ENCODE measurements at regions not wholly inside any gene's neighbourhood (a gene's known extent, or its start where the extent isn't known, plus 50 kb on each side); places are given as distances from the start of the nearest gene placed in this dataset.
"Not testable (repeated sequence)": the region's sequence is repeated elsewhere in the genome, so short reads cannot be mapped to it uniquely, and the experiment has no call there.

GRCh38 chr9:83191154-83191553 lies 128.2 kb upstream of the RASEF start:
- no peaks in the 10 kb centered on the region for H3K27me3 Mint-ChIP-seq
- no peaks in the 10 kb centered on the region for H3K36me3 Mint-ChIP-seq
- H3K27ac Mint-ChIP-seq = no peak overlapping the region
- ATAC-seq = no peak
- no peaks in the 10 kb centered on the region for H3K9me3 Mint-ChIP-seq (ENCODE audit: low read depth)
- no peaks in the 10 kb centered on the region for H3K4me1 Mint-ChIP-seq
- CTCF ChIA-PET = no interaction called here
- H3K4me3 Mint-ChIP-seq = no peak overlapping the region
- DNase-seq = no peak

GRCh38 chr9:83189026-83189425 lies 126.1 kb upstream of the RASEF start:
- ATAC-seq; H3K4me1 Mint-ChIP-seq; H3K36me3 Mint-ChIP-seq; DNase-seq; H3K4me3 Mint-ChIP-seq; CTCF ChIA-PET; H3K27me3 Mint-ChIP-seq; H3K9me3 Mint-ChIP-seq (ENCODE audit: low read depth); H3K27ac Mint-ChIP-seq: not testable (repeated sequence)

GRCh38 chr9:83188277-83188676 lies 125.3 kb upstream of the RASEF start:
- DNase-seq (no peak), ATAC-seq (no peak)
- H3K4me1 Mint-ChIP-seq = no peaks in the 10 kb centered on the region
- H3K36me3 Mint-ChIP-seq = no peaks in the 10 kb centered on the region
- no peaks in the 10 kb centered on the region for H3K27me3 Mint-ChIP-seq
- CTCF ChIA-PET = no interaction called here
- no peaks in the 10 kb centered on the region for H3K9me3 Mint-ChIP-seq (ENCODE audit: low read depth)
- H3K27ac Mint-ChIP-seq = no peak overlapping the region
- H3K4me3 Mint-ChIP-seq = no peak overlapping the region

GRCh38 chr9:83186155-83186737 lies 123.3 kb upstream of the RASEF start:
- Mint-ChIP-seq H3K27me3 (no peaks in the 10 kb centered on the region), H3K36me3 (no peaks in the 10 kb centered on the region), H3K4me3 (no peak overlapping the region), H3K4me1 (no peaks in the 10 kb centered on the region), H3K9me3 (ENCODE audit: low read depth) (no peaks in the 10 kb centered on the region), H3K27ac (no peak overlapping the region)
- ATAC-seq = no peak
- CTCF ChIA-PET = no interaction called here
- no peak for DNase-seq

- no peak overlapping the region for H3K27ac Mint-ChIP-seq
- H3K4me1 Mint-ChIP-seq = no peaks in the 10 kb centered on the region
- ATAC-seq = no peak
- CTCF ChIA-PET = no interaction called here
- H3K9me3 Mint-ChIP-seq (ENCODE audit: low read depth) = no peaks in the 10 kb centered on the region
- no peaks in the 10 kb centered on the region for H3K27me3 Mint-ChIP-seq
- no peak overlapping the region for H3K4me3 Mint-ChIP-seq
- no peaks in the 10 kb centered on the region for H3K36me3 Mint-ChIP-seq
- no peak for DNase-seq
Measured at GRCh38 chr9:83185488-83186154, 122.7 kb upstream of the RASEF start.

- no peaks in the 10 kb centered on the region for H3K36me3 Mint-ChIP-seq
- ATAC-seq (no peak), DNase-seq (no peak)
- H3K27ac Mint-ChIP-seq = no peak overlapping the region
- no peak overlapping the region for H3K4me3 Mint-ChIP-seq
- H3K4me1 Mint-ChIP-seq = no peaks in the 10 kb centered on the region
- H3K9me3 Mint-ChIP-seq (ENCODE audit: low read depth) = no peaks in the 10 kb centered on the region
- CTCF ChIA-PET = no interaction called here
- H3K27me3 Mint-ChIP-seq = no peaks in the 10 kb centered on the region
Measured at GRCh38 chr9:83183621-83184020, 120.7 kb upstream of the RASEF start.

GRCh38 chr9:83182071-83182470 lies 119.1 kb upstream of the RASEF start:
- Mint-ChIP-seq H3K27me3 (no peaks in the 10 kb centered on the region), H3K27ac (no peak overlapping the region), H3K4me1 (no peaks in the 10 kb centered on the region), H3K36me3 (no peaks in the 10 kb centered on the region), H3K9me3 (ENCODE audit: low read depth) (peaks cover 3% of the 10 kb centered on the region), H3K4me3 (no peak overlapping the region)
- no peak for ATAC-seq
- no peak for DNase-seq
- CTCF ChIA-PET = no interaction called here

GRCh38 chr9:83178717-83179116 lies 115.8 kb upstream of the RASEF start:
- no peak for DNase-seq
- Mint-ChIP-seq H3K4me1 (no peaks in the 10 kb centered on the region), H3K9me3 (ENCODE audit: low read depth) (peaks cover 8% of the 10 kb centered on the region), H3K27me3 (no peaks in the 10 kb centered on the region), H3K27ac (no peak overlapping the region), H3K4me3 (no peak overlapping the region), H3K36me3 (no peaks in the 10 kb centered on the region)
- ATAC-seq = no peak
- CTCF ChIA-PET = no interaction called here

GRCh38 chr9:83177747-83178146 lies 114.8 kb upstream of the RASEF start:
- Mint-ChIP-seq H3K4me3 (no peak overlapping the region), H3K4me1 (no peaks in the 10 kb centered on the region), H3K36me3 (no peaks in the 10 kb centered on the region), H3K9me3 (ENCODE audit: low read depth) (peaks cover 8% of the 10 kb centered on the region), H3K27ac (no peak overlapping the region), H3K27me3 (no peaks in the 10 kb centered on the region)
- no peak for DNase-seq
- no peak for ATAC-seq
- CTCF ChIA-PET = no interaction called here

GRCh38 chr9:83167126-83167525 lies 104.2 kb upstream of the RASEF start:
- ATAC-seq (no peak), DNase-seq (no peak)
- H3K27me3 Mint-ChIP-seq = no peaks in the 10 kb centered on the region
- no peaks in the 10 kb centered on the region for H3K36me3 Mint-ChIP-seq
- no peak overlapping the region for H3K27ac Mint-ChIP-seq
- H3K4me1 Mint-ChIP-seq = no peaks in the 10 kb centered on the region
- peaks cover 5% of the 10 kb centered on the region for H3K9me3 Mint-ChIP-seq (ENCODE audit: low read depth)
- CTCF ChIA-PET = no interaction called here
- no peak overlapping the region for H3K4me3 Mint-ChIP-seq

GRCh38 chr9:83166372-83166771 lies 103.4 kb upstream of the RASEF start:
- DNase-seq (no peak), ATAC-seq (no peak)
- CTCF ChIA-PET = no interaction called here
- no peaks in the 10 kb centered on the region for H3K27me3 Mint-ChIP-seq
- H3K36me3 Mint-ChIP-seq = no peaks in the 10 kb centered on the region
- H3K27ac Mint-ChIP-seq = no peak overlapping the region
- H3K4me3 Mint-ChIP-seq = no peak overlapping the region
- peaks cover 4% of the 10 kb centered on the region for H3K9me3 Mint-ChIP-seq (ENCODE audit: low read depth)
- H3K4me1 Mint-ChIP-seq = no peaks in the 10 kb centered on the region

- Mint-ChIP-seq H3K27ac (no peak overlapping the region), H3K4me1 (peaks cover 3% of the 10 kb centered on the region), H3K36me3 (no peaks in the 10 kb centered on the region), H3K9me3 (ENCODE audit: low read depth) (no peaks in the 10 kb centered on the region), H3K27me3 (no peaks in the 10 kb centered on the region), H3K4me3 (no peak overlapping the region)
- ATAC-seq (no peak), DNase-seq (no peak)
- CTCF ChIA-PET = no interaction called here
Measured at GRCh38 chr9:83155733-83156132, 92.8 kb upstream of the RASEF start.

- no peaks in the 10 kb centered on the region for H3K36me3 Mint-ChIP-seq
- H3K27ac Mint-ChIP-seq = no peak overlapping the region
- peaks cover 3% of the 10 kb centered on the region for H3K4me1 Mint-ChIP-seq
- H3K4me3 Mint-ChIP-seq = no peak overlapping the region
- no peak for DNase-seq
- no peaks in the 10 kb centered on the region for H3K9me3 Mint-ChIP-seq (ENCODE audit: low read depth)
- no peaks in the 10 kb centered on the region for H3K27me3 Mint-ChIP-seq
- CTCF ChIA-PET = interaction anchor here (0.6 kb wide), 1 partner anchor 251 kb away, joined by 5 read pairs; no protein-coding TSS in a partner anchor
- ATAC-seq = no peak
Measured at GRCh38 chr9:83154821-83155220, 91.9 kb upstream of the RASEF start.

- no peak for DNase-seq
- CTCF ChIA-PET = no interaction called here
- Mint-ChIP-seq H3K4me1 (peaks cover 3% of the 10 kb centered on the region), H3K27ac (no peak overlapping the region), H3K27me3 (no peaks in the 10 kb centered on the region), H3K9me3 (ENCODE audit: low read depth) (peaks cover 2% of the 10 kb centered on the region), H3K36me3 (no peaks in the 10 kb centered on the region), H3K4me3 (no peak overlapping the region)
- no peak for ATAC-seq
Measured at GRCh38 chr9:83154087-83154736, 91.3 kb upstream of the RASEF start.
